ENCODE measurements at regions not wholly inside any gene's neighbourhood (a gene's known extent, or its start where the extent isn't known, plus 50 kb on each side); places are given as distances from the start of the nearest gene placed in this dataset.

DNA sequence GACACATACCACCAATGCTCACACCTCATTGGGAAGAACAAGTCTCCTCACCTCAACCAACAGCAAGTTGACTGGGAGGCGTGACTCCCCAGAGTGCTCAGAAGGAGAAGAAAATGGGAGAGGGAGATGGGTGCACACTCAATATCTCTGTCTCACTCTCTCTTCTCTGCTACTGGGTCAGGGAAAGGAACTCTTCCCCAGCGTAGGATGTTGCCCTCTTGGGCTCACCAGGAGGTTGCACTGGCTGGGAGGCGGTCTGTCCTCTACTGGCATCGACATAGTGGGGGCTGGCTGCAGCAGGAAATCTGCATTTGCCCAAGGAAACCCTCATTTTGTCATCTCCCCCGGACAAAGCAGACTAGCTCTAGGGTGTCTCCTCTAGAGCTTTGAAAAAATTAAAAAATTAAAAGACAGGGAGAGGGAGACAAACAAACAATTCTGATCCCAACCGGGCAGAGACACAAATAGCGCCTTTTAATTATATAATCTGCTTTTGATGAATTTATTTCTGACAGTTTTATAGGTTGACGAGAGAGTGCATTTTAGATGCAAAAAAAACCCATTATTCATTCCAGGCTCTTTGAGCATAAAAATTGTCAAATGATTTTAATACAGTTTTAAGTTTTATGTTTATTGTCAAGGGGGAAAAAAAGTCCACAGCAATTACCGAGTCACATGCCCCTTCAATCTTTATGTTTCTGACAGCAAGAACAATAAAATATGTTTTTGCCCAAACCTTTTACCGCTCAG, 179.3 kb upstream of the MVB12B start:
- H3K9me3 ChIP-seq (ENCODE audit: severe bottlenecking): no peaks in the 10 kb centered on the region
- H3K4me3 ChIP-seq (ENCODE audit: severe bottlenecking): no peak overlapping the region
- TF ChIP-seq, protein P1, sequence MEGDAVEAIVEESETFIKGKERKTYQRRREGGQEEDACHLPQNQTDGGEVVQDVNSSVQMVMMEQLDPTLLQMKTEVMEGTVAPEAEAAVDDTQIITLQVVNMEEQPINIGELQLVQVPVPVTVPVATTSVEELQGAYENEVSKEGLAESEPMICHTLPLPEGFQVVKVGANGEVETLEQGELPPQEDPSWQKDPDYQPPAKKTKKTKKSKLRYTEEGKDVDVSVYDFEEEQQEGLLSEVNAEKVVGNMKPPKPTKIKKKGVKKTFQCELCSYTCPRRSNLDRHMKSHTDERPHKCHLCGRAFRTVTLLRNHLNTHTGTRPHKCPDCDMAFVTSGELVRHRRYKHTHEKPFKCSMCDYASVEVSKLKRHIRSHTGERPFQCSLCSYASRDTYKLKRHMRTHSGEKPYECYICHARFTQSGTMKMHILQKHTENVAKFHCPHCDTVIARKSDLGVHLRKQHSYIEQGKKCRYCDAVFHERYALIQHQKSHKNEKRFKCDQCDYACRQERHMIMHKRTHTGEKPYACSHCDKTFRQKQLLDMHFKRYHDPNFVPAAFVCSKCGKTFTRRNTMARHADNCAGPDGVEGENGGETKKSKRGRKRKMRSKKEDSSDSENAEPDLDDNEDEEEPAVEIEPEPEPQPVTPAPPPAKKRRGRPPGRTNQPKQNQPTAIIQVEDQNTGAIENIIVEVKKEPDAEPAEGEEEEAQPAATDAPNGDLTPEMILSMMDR (IDR thresholded peaks at IDR 0.05; ENCODE audit: poor library complexity, severe bottlenecking): no peak
- H3K27ac ChIP-seq (ENCODE audit: poor library complexity, severe bottlenecking): no peak overlapping the region
- no peaks in the 10 kb centered on the region for H3K4me1 ChIP-seq (ENCODE audit: insufficient read depth, poor library complexity, severe bottlenecking)
- H3K36me3 ChIP-seq (ENCODE audit: low read depth): no peaks in the 10 kb centered on the region
- DNase-seq (ENCODE audit: low spot score): no peak
- ATAC-seq (ENCODE audit: low read depth): no peak
- H3K27me3 ChIP-seq (ENCODE audit: insufficient read depth, poor library complexity, severe bottlenecking): peaks cover 10% of the 10 kb centered on the region

DNA sequence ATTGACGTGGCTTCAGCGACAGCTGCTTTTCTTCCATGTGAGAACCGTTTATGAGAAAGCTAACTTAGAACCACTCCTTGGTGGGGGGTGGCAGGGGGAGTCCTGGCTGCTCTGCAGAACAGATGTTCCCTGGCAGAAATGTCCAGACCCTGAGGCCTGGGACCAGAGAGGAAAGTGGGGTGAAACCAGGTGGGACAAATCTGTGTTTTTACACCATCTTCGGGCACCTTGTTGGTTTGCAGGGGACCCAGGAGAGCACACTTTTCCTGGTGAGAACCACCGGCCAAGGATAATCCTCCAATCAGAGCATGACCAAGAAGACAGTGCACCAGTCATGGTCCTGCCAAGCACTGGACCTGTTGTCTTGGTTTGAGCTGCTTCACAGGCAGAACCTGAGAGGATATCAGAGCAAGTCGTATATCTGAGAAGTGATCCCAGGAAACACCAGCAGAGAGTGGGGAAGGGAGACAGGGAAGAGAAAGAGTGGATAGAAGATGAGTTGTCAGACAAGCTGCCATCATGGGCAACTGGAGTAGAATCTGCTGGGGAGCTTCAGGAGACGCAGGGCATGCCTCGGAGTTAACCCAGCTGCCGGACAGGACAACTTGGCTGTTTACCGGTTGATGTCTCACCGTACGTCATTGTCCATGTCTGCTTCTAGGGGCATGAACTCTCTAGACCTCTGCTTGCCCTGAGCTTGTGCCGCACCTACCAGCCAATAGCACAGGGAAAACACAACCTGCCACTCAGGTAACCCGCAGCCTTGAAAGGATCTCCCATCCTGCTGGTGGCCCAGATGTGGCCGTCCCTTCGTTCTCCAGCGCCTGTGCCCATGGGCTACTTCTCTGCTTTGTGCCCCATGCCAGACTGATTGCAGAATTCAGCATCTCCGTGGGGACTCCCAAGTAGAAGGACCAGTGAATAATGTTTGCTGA, 178.4 kb upstream of the MVB12B start:
- H3K4me1 ChIP-seq (ENCODE audit: insufficient read depth, poor library complexity, severe bottlenecking): no peaks in the 10 kb centered on the region
- no peak for ATAC-seq (ENCODE audit: low read depth)
- TF ChIP-seq, protein P1 (IDR thresholded peaks at IDR 0.05; ENCODE audit: poor library complexity, severe bottlenecking): no peak
- H3K36me3 ChIP-seq (ENCODE audit: low read depth): no peaks in the 10 kb centered on the region
- no peak overlapping the region for H3K4me3 ChIP-seq (ENCODE audit: severe bottlenecking)
- DNase-seq (ENCODE audit: low spot score): no peak
- peaks cover 9% of the 10 kb centered on the region for H3K27me3 ChIP-seq (ENCODE audit: insufficient read depth, poor library complexity, severe bottlenecking)
- no peaks in the 10 kb centered on the region for H3K9me3 ChIP-seq (ENCODE audit: severe bottlenecking)
- no peak overlapping the region for H3K27ac ChIP-seq (ENCODE audit: poor library complexity, severe bottlenecking)

DNA sequence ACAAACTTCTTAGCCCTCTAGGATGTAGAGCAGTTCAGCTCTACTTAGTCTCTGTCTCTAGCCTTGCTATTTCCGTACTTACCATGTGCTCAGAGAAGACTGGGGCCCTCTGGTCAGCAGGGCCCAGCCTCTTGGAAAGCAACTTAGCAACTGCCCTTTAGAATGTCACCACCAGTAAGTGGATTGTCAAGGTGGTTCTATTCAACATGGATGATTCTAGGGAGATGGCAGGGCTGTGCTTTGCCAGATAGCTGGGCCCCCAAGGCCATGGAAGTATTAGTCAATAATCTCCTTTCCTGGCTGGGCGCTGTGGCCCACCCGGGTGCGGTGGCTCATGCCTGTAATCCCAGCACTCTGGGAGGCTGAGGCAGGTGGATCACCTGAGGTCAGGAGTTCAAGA, 177.6 kb upstream of the MVB12B start:
- no peak for ATAC-seq (ENCODE audit: low read depth)
- Histone ChIP-seq H3K27ac (ENCODE audit: poor library complexity, severe bottlenecking) (no peak overlapping the region), H3K4me1 (ENCODE audit: insufficient read depth, poor library complexity, severe bottlenecking) (no peaks in the 10 kb centered on the region), H3K9me3 (ENCODE audit: severe bottlenecking) (no peaks in the 10 kb centered on the region), H3K36me3 (ENCODE audit: low read depth) (no peaks in the 10 kb centered on the region), H3K4me3 (ENCODE audit: severe bottlenecking) (no peak overlapping the region), H3K27me3 (ENCODE audit: insufficient read depth, poor library complexity, severe bottlenecking) (peaks cover 9% of the 10 kb centered on the region)
- DNase-seq (ENCODE audit: low spot score): no peak
- TF ChIP-seq, protein P1 (IDR thresholded peaks at IDR 0.05; ENCODE audit: poor library complexity, severe bottlenecking): no peak

DNA sequence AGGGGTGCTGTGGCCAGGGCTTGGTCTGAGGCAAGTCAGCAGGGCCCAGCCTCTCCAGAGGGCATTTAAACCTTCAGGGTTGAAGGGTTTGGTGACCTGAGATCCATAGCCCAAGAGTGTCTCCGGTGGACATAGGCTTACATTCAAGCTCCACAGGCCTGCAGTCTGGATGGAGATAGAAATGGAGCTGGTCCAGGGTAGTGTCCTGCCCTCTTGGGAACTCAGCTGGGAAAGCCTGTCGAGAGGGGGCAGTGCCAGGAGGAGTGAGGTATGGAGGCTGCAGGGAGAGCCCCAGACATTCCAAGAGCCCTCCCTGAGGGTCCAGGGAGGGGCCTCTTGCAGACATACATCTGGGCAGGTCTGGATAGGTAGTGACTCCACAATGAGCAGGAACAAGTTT, 177.0 kb upstream of the MVB12B start:
- ATAC-seq (ENCODE audit: low read depth) (no peak), DNase-seq (ENCODE audit: low spot score) (no peak)
- peaks cover 7% of the 10 kb centered on the region for H3K27me3 ChIP-seq (ENCODE audit: insufficient read depth, poor library complexity, severe bottlenecking)
- H3K36me3 ChIP-seq (ENCODE audit: low read depth): no peaks in the 10 kb centered on the region
- H3K4me1 ChIP-seq (ENCODE audit: insufficient read depth, poor library complexity, severe bottlenecking): no peaks in the 10 kb centered on the region
- no peaks in the 10 kb centered on the region for H3K9me3 ChIP-seq (ENCODE audit: severe bottlenecking)
- TF ChIP-seq, protein P1 (IDR thresholded peaks at IDR 0.05; ENCODE audit: poor library complexity, severe bottlenecking): no peak
- no peak overlapping the region for H3K27ac ChIP-seq (ENCODE audit: poor library complexity, severe bottlenecking)
- H3K4me3 ChIP-seq (ENCODE audit: severe bottlenecking): no peak overlapping the region
